ENCODE measurements at regions not wholly inside any gene's neighbourhood (a gene's known extent, or its start where the extent isn't known, plus 50 kb on each side); places are given as distances from the start of the nearest gene placed in this dataset.

GRCh38 chr6:44535967-44536366 lies 148.5 kb downstream of the CDC5L start:
- intact Hi-C loops (cut with micrococcal nuclease; ENCODE audit: unreplicated experiment): no loop called here
- POLR2A ChIA-PET: no interaction called here
- no peaks in the 10 kb centered on the region for H4K20me1 ChIP-seq (ENCODE audit: insufficient read depth, low read length)
- CTCF ChIA-PET (ENCODE audit: unreplicated experiment): no interaction called here
- H3K79me2 ChIP-seq (ENCODE audit: insufficient read depth, low read depth, low read length): no peaks in the 10 kb centered on the region
- BruUV-seq (replicated peaks): no TSS peak
- H2AFZ ChIP-seq (ENCODE audit: low read length): no peak overlapping the region
- no peak for DNase-seq (ENCODE audit: low spot score)
- H3K9me3 ChIP-seq (ENCODE audit: low read length): no peaks in the 10 kb centered on the region
- no peak overlapping the region for H3K27ac ChIP-seq (ENCODE audit: low read depth, low read length, poor library complexity, severe bottlenecking)
- H3K36me3 ChIP-seq (ENCODE audit: insufficient read depth, low read length): no peaks in the 10 kb centered on the region
- TF ChIP-seq, protein P1, sequence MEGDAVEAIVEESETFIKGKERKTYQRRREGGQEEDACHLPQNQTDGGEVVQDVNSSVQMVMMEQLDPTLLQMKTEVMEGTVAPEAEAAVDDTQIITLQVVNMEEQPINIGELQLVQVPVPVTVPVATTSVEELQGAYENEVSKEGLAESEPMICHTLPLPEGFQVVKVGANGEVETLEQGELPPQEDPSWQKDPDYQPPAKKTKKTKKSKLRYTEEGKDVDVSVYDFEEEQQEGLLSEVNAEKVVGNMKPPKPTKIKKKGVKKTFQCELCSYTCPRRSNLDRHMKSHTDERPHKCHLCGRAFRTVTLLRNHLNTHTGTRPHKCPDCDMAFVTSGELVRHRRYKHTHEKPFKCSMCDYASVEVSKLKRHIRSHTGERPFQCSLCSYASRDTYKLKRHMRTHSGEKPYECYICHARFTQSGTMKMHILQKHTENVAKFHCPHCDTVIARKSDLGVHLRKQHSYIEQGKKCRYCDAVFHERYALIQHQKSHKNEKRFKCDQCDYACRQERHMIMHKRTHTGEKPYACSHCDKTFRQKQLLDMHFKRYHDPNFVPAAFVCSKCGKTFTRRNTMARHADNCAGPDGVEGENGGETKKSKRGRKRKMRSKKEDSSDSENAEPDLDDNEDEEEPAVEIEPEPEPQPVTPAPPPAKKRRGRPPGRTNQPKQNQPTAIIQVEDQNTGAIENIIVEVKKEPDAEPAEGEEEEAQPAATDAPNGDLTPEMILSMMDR (conservative IDR thresholded peaks at IDR 0.05; ENCODE audit: low read length): no peak
- no peak for TF ChIP-seq EZH2phosphoT487 (IDR thresholded peaks at IDR 0.05; ENCODE audit: borderline replicate concordance, low read depth, low read length)
- no peaks in the 10 kb centered on the region for H3K4me1 ChIP-seq (ENCODE audit: insufficient read depth, low read length, poor library complexity, severe bottlenecking)
- H3K9me2 ChIP-seq (ENCODE audit: insufficient read depth, low read length): no peaks in the 10 kb centered on the region
- H3K4me3 ChIP-seq (ENCODE audit: low read depth, low read length, poor library complexity, severe bottlenecking): no peak overlapping the region
- H3K4me2 ChIP-seq (ENCODE audit: low read length): no peak overlapping the region

DNA sequence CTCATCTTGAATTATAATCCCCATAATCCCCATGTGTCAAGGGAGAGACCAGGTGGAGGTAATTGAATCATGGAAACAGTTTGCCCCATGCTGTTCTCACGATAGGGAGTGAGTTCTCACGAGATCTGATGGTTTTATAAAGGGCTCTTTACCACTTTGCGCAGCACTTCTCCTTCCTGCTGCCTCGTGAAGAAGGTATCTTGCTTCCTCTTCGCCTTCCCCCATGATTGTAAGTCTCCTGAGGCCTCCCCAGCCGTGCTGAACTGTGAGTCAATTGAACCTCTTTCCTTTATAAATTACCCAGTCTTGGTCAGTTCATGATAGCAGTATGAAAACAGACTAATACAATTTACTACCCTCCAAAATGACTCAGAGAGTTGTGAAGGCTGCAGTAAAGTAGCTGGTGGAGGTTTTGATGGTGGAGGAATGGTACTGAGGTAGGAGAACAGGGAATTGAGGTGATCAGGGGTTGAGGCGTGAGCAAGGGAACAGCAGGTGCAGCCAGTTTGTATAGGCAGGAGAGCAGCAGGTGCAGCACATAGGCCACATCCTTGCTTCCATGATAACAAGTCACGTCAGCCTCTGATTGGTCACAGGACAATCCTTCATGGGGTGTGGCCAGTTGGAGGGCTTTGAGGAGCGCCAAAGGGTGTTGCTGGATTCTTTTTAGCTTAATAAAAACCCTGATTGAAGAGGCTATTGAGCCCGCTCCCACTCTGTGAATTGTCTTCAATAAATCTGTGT lies 150.0 kb downstream of the CDC5L start:
- CTCF ChIA-PET (ENCODE audit: unreplicated experiment): no interaction called here

More for the DNA sequence above, 150.0 kb downstream of the CDC5L start:
- Histone ChIP-seq H3K4me1 (ENCODE audit: insufficient read depth, low read length, poor library complexity, severe bottlenecking) (no peaks in the 10 kb centered on the region), H3K27ac (ENCODE audit: low read depth, low read length, poor library complexity, severe bottlenecking) (no peak overlapping the region), H2AFZ (ENCODE audit: low read length) (no peak overlapping the region), H3K79me2 (ENCODE audit: insufficient read depth, low read depth, low read length) (no peaks in the 10 kb centered on the region), H3K4me3 (ENCODE audit: low read depth, low read length, poor library complexity, severe bottlenecking) (no peak overlapping the region), H3K4me2 (ENCODE audit: low read length) (no peak overlapping the region), H4K20me1 (ENCODE audit: insufficient read depth, low read length) (no peaks in the 10 kb centered on the region), H3K9me2 (ENCODE audit: insufficient read depth, low read length) (no peaks in the 10 kb centered on the region), H3K9me3 (ENCODE audit: low read length) (no peaks in the 10 kb centered on the region), H3K36me3 (ENCODE audit: insufficient read depth, low read length) (no peaks in the 10 kb centered on the region)
- no peak for DNase-seq (ENCODE audit: low spot score)
- no TSS peak for BruUV-seq (replicated peaks)
- intact Hi-C loops (cut with micrococcal nuclease; ENCODE audit: unreplicated experiment): no loop called here
- POLR2A ChIA-PET: interaction anchor here (0.6 kb wide), 1 partner anchor 511 kb away, joined by 5 read pairs; no protein-coding TSS in a partner anchor
- TF ChIP-seq, protein P1 (conservative IDR thresholded peaks at IDR 0.05; ENCODE audit: low read length): no peak
- TF ChIP-seq EZH2phosphoT487 (IDR thresholded peaks at IDR 0.05; ENCODE audit: borderline replicate concordance, low read depth, low read length): no peak
